Common myeloid progenitor, CD34-positive (primary cell): ENCODE measurements at regions not wholly inside any gene's neighbourhood (a gene's known extent, or its start where the extent isn't known, plus 50 kb on each side); places are given as distances from the start of the nearest gene placed in this dataset.

Experiments used
- CTCF ChIA-PET: fragments of 350-600 bp; sonication (Branson Sonifier 250); formaldehyde crosslinking; loops from one replicate; lab custom pipeline; 2021; ENCODE audit warnings: antibody characterized with exemption; lab: Charles Lee
- POLR2A ChIA-PET: fragments of 350-600 bp; sonication (Branson Sonifier 250); formaldehyde crosslinking; loops from one replicate; lab custom pipeline; 2021; ENCODE audit warnings: antibody characterized with exemption; lab: Charles Lee
- DNase-seq, 3 donors: peaks; one replicate each; pipeline versions ENCODE4 v3.0.0 to v3.0.0-alpha.2; 2013
- H3K27ac ChIP-seq, 2 experiments: 1 replicate in 1 of 2; 2 replicates in 1 of 2; pipeline ENCODE4 v1.7.0; 2013; ENCODE audit warnings: inconsistent platforms in 2 of 2, low read length in 2 of 2, mild to moderate bottlenecking in 2 of 2, low read depth in 1 of 2, moderate library complexity in 1 of 2; ENCODE audit not compliant: severe bottlenecking in 2 of 2, insufficient read depth in 1 of 2, poor library complexity in 1 of 2
- H3K27me3 ChIP-seq, 5 experiments: replicated peaks in 2 of 5; 1 replicate in 3 of 5; 2 replicates in 2 of 5; pipeline versions ENCODE4 v1.6.1 to v1.7.0; 2013; ENCODE audit warnings: low read length in 4 of 5, mild to moderate bottlenecking in 2 of 5, moderate library complexity in 2 of 5, inconsistent platforms in 1 of 5; ENCODE audit not compliant: insufficient read depth in 5 of 5, control insufficient read depth in 4 of 5
- H3K36me3 ChIP-seq, 4 experiments: 1 replicate in 2 of 4; 2 replicates in 2 of 4; pipeline versions ENCODE4 v1.6.1 to v1.7.0; 2013; ENCODE audit warnings: low read length in 3 of 4, control low read depth in 1 of 4, mild to moderate bottlenecking in 1 of 4; ENCODE audit not compliant: control insufficient read depth in 4 of 4, insufficient read depth in 4 of 4
- H3K4me1 ChIP-seq, 4 experiments: 1 replicate in 3 of 4; 2 replicates in 1 of 4; pipeline versions ENCODE4 v1.6.1 to v1.7.1; 2013; ENCODE audit warnings: low read length in 3 of 4, mild to moderate bottlenecking in 3 of 4, control low read depth in 1 of 4, inconsistent platforms in 1 of 4, moderate library complexity in 1 of 4; ENCODE audit not compliant: control insufficient read depth in 4 of 4, insufficient read depth in 4 of 4; ENCODE audit errors: control extremely low read depth in 1 of 4
- H3K4me3 ChIP-seq, 7 experiments: 1 replicate in 4 of 7; 2 replicates in 3 of 7; pipeline versions ENCODE4 v1.5.1 to v1.7.0; 2013; ENCODE audit warnings: mild to moderate bottlenecking in 7 of 7, low read length in 6 of 7, moderate library complexity in 6 of 7, inconsistent platforms in 2 of 7, low read depth in 2 of 7, control low read depth in 1 of 7; ENCODE audit not compliant: insufficient read depth in 4 of 7, control insufficient read depth in 1 of 7; ENCODE audit errors: extremely low read depth in 1 of 7
- H3K9me3 ChIP-seq, 5 experiments: 1 replicate in 4 of 5; 2 replicates in 1 of 5; pipeline versions ENCODE4 v1.6.1 to v1.7.1; 2013; ENCODE audit warnings: low read length in 4 of 5, mild to moderate bottlenecking in 2 of 5, inconsistent platforms in 1 of 5, low read depth in 1 of 5, moderate library complexity in 1 of 5; ENCODE audit not compliant: control insufficient read depth in 4 of 5, insufficient read depth in 2 of 5; ENCODE audit errors: control extremely low read depth in 1 of 5
- WGBS: methylation state at CpG from one replicate; pipeline ENCODE4 v1.1.5; 2013; ENCODE audit not compliant: insufficient coverage; 5-methylcytosine and 5-hydroxymethylcytosine counted together

- Histone ChIP-seq H3K9me3 (no peaks in the 10 kb centered on the region), H3K27ac (no peak overlapping the region), H3K27me3 (no peaks in the 10 kb centered on the region), H3K4me1 (peaks cover 0 to 23% (median 7%) of the 10 kb centered on the region in 4 experiments), H3K36me3 (no peaks in the 10 kb centered on the region), H3K4me3 (no peak overlapping the region)
- 99% methylated on average over 10 of the region's 12 CpGs for WGBS
- CTCF ChIA-PET, result no interaction called here
- POLR2A ChIA-PET, result no interaction called here
- no peak for DNase-seq
Observed at GRCh38 chr1:244162786-244163530, 111.9 kb downstream of the ZBTB18 start.

DNA sequence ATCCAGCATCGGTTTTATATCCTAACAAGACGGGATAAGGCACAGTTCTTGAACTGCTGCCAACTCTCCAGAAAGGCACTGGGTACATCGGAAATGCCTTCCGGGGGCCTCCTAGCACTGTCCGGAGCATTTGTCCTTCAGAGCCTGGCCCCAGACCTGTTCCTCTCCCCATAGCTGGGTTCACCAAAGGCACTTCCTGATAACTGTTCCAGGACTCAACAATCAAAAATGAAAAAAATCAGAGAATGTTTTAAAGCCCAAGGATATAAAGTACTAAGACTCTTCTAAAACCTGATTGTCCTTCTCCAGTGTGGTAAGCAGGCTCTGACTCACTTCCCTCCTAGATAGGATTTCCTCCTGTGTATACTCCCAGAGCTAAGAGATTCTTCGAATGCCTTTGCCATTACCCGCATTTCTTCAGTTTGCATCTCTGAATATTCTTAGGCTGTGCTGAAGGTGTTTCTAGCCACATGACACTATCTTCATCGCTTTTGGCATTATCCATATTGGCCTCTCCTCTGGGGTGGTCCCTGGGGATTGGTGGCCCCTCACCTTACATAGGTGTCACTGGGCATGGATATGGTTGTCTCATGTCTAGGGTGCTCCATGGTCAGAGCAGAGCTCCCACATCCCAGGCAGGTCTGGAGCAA, 112.9 kb downstream of the ZBTB18 start:
- Histone ChIP-seq H3K9me3 (no peaks in the 10 kb centered on the region), H3K36me3 (no peaks in the 10 kb centered on the region), H3K4me3 (no peak overlapping the region), H3K27me3 (no peaks in the 10 kb centered on the region), H3K4me1 (peaks cover 0 to 23% (median 7%) of the 10 kb centered on the region in 4 experiments), H3K27ac (no peak overlapping the region)
- POLR2A ChIA-PET, result no interaction called here
- CTCF ChIA-PET, result no interaction called here
- DNase-seq, result peak in 2 of 3 donors; percentile 28 to 40
- 96% methylated on average over 8 of the region's 8 CpGs for WGBS

DNA sequence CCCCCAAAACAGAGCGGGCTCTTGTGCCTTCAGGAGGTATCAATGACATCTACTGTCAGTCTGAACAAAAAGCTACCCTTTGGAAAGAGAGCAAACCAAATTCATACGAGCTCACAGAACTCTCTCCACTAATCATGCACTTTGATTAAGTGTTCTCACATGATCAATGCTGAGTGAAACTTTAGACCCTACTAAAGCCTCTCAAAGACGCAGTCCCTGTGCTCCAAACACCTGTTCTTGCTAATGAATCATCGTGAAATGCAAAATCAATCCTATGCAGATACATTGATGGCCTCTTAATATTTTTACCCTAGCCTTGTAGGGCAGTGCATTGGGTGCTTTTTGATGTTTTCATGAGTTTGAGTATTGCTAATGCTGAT, 113.4 kb downstream of the ZBTB18 start:
- H3K36me3 ChIP-seq, result no peaks in the 10 kb centered on the region
- DNase-seq, result no peak
- no peak overlapping the region for H3K27ac ChIP-seq
- POLR2A ChIA-PET, result no interaction called here
- H3K27me3 ChIP-seq, result no peaks in the 10 kb centered on the region
- no peak overlapping the region for H3K4me3 ChIP-seq
- peaks cover 0 to 23% (median 7%) of the 10 kb centered on the region in 4 experiments for H3K4me1 ChIP-seq
- 93% methylated on average over 3 of the region's 4 CpGs for WGBS
- CTCF ChIA-PET, result no interaction called here
- no peaks in the 10 kb centered on the region for H3K9me3 ChIP-seq

DNA sequence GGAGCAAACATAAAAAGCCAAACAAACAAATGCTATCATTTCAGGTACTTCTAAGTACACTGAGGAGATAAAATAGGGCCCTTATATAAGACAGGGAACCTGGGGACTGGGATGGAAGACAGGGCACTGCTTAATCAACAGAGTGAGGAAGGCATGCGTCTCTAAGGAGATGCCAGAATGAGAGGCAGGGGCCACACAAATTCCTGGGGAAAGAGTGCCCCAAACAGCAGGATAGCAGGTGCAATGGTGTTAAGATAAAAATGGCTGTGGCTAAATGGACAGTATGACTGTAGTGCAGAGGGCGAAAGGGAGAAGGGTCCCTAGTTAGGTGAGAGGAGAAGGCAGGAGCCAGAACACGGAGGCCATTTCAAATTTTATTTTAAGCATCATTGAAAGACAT, 113.9 kb downstream of the ZBTB18 start:
- Histone ChIP-seq H3K9me3 (no peaks in the 10 kb centered on the region), H3K4me3 (no peak overlapping the region), H3K36me3 (no peaks in the 10 kb centered on the region), H3K27ac (no peak overlapping the region), H3K27me3 (no peaks in the 10 kb centered on the region), H3K4me1 (peaks cover 0 to 17% (median 7%) of the 10 kb centered on the region in 4 experiments)
- WGBS, result 96% methylated on average over 2 of the region's 3 CpGs
- POLR2A ChIA-PET, result no interaction called here
- CTCF ChIA-PET, result no interaction called here
- DNase-seq, result no peak

DNA sequence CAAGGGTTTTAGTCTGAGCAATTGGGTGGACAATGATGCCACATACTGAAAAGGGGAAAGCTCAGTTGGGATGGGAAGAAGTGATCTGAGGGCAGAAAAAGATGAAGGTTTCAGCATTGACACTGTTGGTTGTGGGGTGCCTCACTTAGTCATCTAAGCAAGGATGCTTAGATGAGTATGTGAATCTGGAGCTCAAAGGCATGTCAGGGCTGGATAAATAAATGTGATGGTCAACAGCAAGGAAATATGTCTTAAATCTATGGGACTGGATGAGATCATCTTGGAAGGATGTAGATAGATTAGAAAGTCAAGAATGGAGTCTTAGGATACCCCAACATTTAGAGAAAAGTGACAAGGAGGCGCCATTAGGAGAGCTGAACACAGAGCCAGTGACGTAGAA, 114.6 kb downstream of the ZBTB18 start:
- Histone ChIP-seq H3K27ac (no peak overlapping the region), H3K36me3 (no peaks in the 10 kb centered on the region), H3K9me3 (no peaks in the 10 kb centered on the region), H3K4me1 (peaks cover 0 to 11% (median 2%) of the 10 kb centered on the region in 4 experiments), H3K4me3 (no peak overlapping the region), H3K27me3 (no peaks in the 10 kb centered on the region)
- ChIA-PET POLR2A (no interaction called here), CTCF (interaction anchor here (0.7 kb wide), 1 partner anchor 31 kb away, joined by 3 read pairs; no protein-coding TSS in a partner anchor)
- no peak for DNase-seq
- 100% methylated on average over 2 of the region's 2 CpGs for WGBS

DNA sequence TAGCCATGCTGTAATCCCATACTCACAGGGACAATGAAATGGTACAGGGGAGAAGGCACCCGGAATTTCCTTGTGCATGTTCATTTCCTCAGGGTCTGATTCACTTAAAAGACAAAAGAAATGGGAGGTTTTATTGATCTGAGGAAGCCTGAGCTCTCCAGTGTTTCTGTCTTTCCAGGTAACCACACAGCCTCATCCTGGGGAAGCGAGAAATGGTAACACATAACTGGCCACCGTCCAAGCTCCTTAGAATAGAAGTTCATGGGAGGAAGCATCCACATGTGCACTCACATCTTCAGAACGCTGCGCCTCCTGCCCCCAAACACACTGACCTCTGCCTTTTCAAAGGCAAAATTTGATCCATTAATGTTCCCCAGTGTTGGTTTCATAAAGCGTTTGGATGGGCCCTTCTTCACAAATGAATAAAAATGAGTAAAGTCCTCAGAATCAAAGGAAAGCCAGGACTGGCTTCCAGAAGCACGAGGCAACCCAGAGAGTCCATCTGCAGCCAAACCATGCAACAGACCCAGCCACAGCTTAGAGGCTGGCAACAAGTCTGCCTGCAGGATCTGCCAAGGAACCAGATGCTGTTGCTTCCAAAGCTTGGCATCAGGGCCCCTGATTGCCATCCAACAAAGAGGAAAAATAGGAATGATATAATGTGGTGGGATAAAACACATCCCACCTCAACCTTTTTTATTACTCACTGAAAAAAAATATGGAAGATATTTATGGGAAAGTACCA, 120.3 kb downstream of the ZBTB18 start:
- Histone ChIP-seq H3K4me3 (no peak overlapping the region), H3K4me1 (no peaks in the 10 kb centered on the region), H3K9me3 (no peaks in the 10 kb centered on the region), H3K27me3 (no peaks in the 10 kb centered on the region), H3K36me3 (no peaks in the 10 kb centered on the region), H3K27ac (no peak overlapping the region)
- WGBS, result 92% methylated on average over 7 of the region's 7 CpGs
- DNase-seq, result no peak
- POLR2A ChIA-PET, result no interaction called here
- CTCF ChIA-PET, result no interaction called here

DNA sequence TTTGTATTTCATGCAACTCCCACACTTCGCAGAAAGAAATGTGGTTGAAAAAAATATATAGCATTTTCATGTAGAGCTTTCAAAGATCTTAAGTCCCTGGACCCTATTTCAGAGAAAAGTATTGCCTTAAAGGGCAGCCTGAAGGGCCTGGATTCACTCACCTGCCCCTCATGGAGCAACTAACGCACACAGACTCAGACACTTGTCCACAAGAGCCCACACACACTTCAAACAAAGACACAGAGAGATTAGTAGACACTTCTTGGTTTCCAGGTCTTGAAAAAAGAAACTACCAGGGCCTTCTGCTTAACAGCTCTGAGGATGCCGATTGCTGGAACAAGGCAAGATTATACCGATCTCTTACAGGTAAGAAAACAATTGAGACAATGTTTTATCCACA, 122.2 kb downstream of the ZBTB18 start:
- H3K4me1 ChIP-seq, result no peaks in the 10 kb centered on the region
- ChIA-PET POLR2A (no interaction called here), CTCF (no interaction called here)
- no peaks in the 10 kb centered on the region for H3K9me3 ChIP-seq
- no peak overlapping the region for H3K27ac ChIP-seq
- H3K4me3 ChIP-seq, result no peak overlapping the region
- H3K36me3 ChIP-seq, result no peaks in the 10 kb centered on the region
- H3K27me3 ChIP-seq, result no peaks in the 10 kb centered on the region
- no peak for DNase-seq
- 96% methylated on average over 3 of the region's 4 CpGs for WGBS
